Panc1 (cell line): ENCODE measurements at regions not wholly inside any gene's neighbourhood (a gene's known extent, or its start where the extent isn't known, plus 50 kb on each side); places are given as distances from the start of the nearest gene placed in this dataset.

ENCODE experiments used
- ATAC-seq: fragments of 200-7000 bp; cut with Tn5 transposase; 2 replicates; pipeline ENCODE4 v1.9.1; 2020; ENCODE audit warnings: mild to moderate bottlenecking, moderate library complexity
- BruUV-seq: library from RNA; stranded (reverse); fragments of 400-500 nt; replicated peaks from 2 replicates; lab custom pipeline; 2021; lab: Mats Ljungman, UMichigan
- CTCF ChIA-PET: fragments of 300-600 bp; sonication (Branson Sonifier 250); formaldehyde crosslinking; loops from one replicate; lab custom pipeline; 2022; ENCODE audit warnings: antibody characterized with exemption; lab: Charles Lee
- POLR2A ChIA-PET: fragments of 300-600 bp; sonication (Branson Sonifier 250); formaldehyde crosslinking; loops from one replicate; lab custom pipeline; 2022; ENCODE audit warnings: antibody characterized with exemption; lab: Charles Lee
- DNase-seq: peaks from one replicate; pipeline ENCODE4 v3.0.0-alpha.2; 2010; ENCODE audit warnings: low read depth, low spot score
- H3K27ac ChIP-seq: 2 replicates; pipeline ENCODE4 v1.5.1; 2011; ENCODE audit warnings: mild to moderate bottlenecking, low read length, inconsistent platforms
- H3K27me3 ChIP-seq: fragments of 200-500 bp; sonication (Bioruptor generic); 2 replicates; pipeline ENCODE4 v1.6.0; 2014; ENCODE audit warnings: low read length, inconsistent platforms; ENCODE audit not compliant: control insufficient read depth, insufficient read depth
- H3K36me3 ChIP-seq: fragments of 200-500 bp; sonication (Bioruptor generic); 2 replicates; pipeline ENCODE4 v1.5.1; 2014; ENCODE audit warnings: inconsistent platforms, mild to moderate bottlenecking, low read length, moderate library complexity; ENCODE audit not compliant: control insufficient read depth, insufficient read depth
- H3K4me1 ChIP-seq: 2 replicates; pipeline ENCODE4 v1.5.1; 2011; ENCODE audit warnings: inconsistent platforms, mild to moderate bottlenecking, low read length, moderate library complexity; ENCODE audit not compliant: control insufficient read depth, insufficient read depth
- H3K4me3 ChIP-seq, 2 experiments: 2 replicates each; pipeline ENCODE4 v1.5.1; 2011 to 2012; ENCODE audit warnings: low read depth in 2 of 2, low read length in 2 of 2, mild to moderate bottlenecking in 2 of 2, inconsistent platforms in 1 of 2, moderate library complexity in 1 of 2
- H3K9me3 ChIP-seq: fragments of 200-500 bp; sonication (Bioruptor generic); 2 replicates; pipeline ENCODE4 v1.5.1; 2014; ENCODE audit warnings: low read depth, mild to moderate bottlenecking, inconsistent platforms, low read length, moderate library complexity; ENCODE audit not compliant: control insufficient read depth, insufficient read depth
- POLR2AphosphoS5 ChIP-seq: IDR thresholded peaks from 2 replicates; pipeline ENCODE4 v1.6.1; 2012; ENCODE audit warnings: mild to moderate bottlenecking, low read depth, low read length, moderate library complexity
- REST ChIP-seq, 2 experiments: IDR thresholded peaks; 2 replicates each; pipeline ENCODE4 v1.6.1; 2011 to 2012; ENCODE audit warnings: low read depth in 2 of 2, control low read depth in 1 of 2, low read length in 1 of 2, mild to moderate bottlenecking in 1 of 2, moderate library complexity in 1 of 2; ENCODE audit not compliant: insufficient read depth in 1 of 2
- SIN3A ChIP-seq: IDR thresholded peaks from 2 replicates; pipeline ENCODE4 v1.6.1; 2012; ENCODE audit warnings: low read depth, mild to moderate bottlenecking, low read length, moderate library complexity, borderline replicate concordance; ENCODE audit not compliant: insufficient read depth
- TCF7L2 ChIP-seq: IDR thresholded peaks from 2 replicates; pipeline ENCODE4 v1.6.1; 2011; ENCODE audit warnings: mild to moderate bottlenecking, low read depth, low read length, inconsistent platforms
- in situ Hi-C: cut with HindIII; loops from 2 replicates; pipeline ENCODE4 v1.10.0; 2016; ENCODE audit warnings: low sequenced_read_pairs, low pct_unique_long_range_greater_than_20kb
- intact Hi-C: fragments of 100-400 bp; cut with micrococcal nuclease; formaldehyde crosslinking; loops from one replicate; pipeline ENCODE4 v1.10.0; 2022; ENCODE audit not compliant: unreplicated experiment
- TF ChIP-seq, protein P1 (sequence below): fragments of 450-650 bp; IDR thresholded peaks from 2 replicates; pipeline ENCODE4 v1.5.1; 2017; ENCODE audit warnings: mild to moderate bottlenecking

DNA sequence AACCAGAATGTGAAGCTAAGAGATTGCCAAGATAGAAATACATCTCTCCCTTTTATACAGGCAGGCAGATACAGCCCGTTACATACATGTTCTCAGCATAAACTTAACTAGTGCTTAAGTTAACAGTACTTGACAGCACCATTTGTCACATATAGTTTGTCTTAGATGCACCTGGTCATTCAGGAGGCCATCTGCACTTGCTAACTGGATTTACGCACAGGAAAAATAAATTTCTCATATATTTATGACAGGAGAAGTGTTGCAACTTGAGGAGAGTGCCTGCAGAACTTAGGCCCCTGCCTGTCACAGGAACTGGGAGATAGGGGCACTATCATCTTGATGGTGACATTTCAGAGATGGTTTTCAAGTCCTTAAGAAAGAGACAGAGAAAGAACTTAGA lies 1462.1 kb upstream of the CDH9 start:
- DNase-seq = no peak
- no peak overlapping the region for H3K27ac ChIP-seq
- intact Hi-C loops = no loop called here
- no peaks in the 10 kb centered on the region for H3K27me3 ChIP-seq
- ATAC-seq = no peak
- ChIA-PET CTCF (no interaction called here), POLR2A (no interaction called here)
- no TSS peak for BruUV-seq
- H3K4me1 ChIP-seq = no peaks in the 10 kb centered on the region
- in situ Hi-C loops = no loop called here
- TF ChIP-seq TCF7L2 = no peak
- no peak for TF ChIP-seq SIN3A
- TF ChIP-seq REST (IDR thresholded peaks at IDR 0.05; ENCODE audit: insufficient read depth in 1 of 2, low read depth in 2 of 2, low read length in 1 of 2) = no peak
- TF ChIP-seq, protein P1, sequence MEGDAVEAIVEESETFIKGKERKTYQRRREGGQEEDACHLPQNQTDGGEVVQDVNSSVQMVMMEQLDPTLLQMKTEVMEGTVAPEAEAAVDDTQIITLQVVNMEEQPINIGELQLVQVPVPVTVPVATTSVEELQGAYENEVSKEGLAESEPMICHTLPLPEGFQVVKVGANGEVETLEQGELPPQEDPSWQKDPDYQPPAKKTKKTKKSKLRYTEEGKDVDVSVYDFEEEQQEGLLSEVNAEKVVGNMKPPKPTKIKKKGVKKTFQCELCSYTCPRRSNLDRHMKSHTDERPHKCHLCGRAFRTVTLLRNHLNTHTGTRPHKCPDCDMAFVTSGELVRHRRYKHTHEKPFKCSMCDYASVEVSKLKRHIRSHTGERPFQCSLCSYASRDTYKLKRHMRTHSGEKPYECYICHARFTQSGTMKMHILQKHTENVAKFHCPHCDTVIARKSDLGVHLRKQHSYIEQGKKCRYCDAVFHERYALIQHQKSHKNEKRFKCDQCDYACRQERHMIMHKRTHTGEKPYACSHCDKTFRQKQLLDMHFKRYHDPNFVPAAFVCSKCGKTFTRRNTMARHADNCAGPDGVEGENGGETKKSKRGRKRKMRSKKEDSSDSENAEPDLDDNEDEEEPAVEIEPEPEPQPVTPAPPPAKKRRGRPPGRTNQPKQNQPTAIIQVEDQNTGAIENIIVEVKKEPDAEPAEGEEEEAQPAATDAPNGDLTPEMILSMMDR = no peak
- no peak for TF ChIP-seq POLR2AphosphoS5
- H3K4me3 ChIP-seq = no peak overlapping the region
- no peaks in the 10 kb centered on the region for H3K36me3 ChIP-seq
- no peaks in the 10 kb centered on the region for H3K9me3 ChIP-seq

GRCh38 chr5:28499766-28500290 lies 1461.4 kb upstream of the CDH9 start:
- POLR2A ChIA-PET = no interaction called here
- TF ChIP-seq TCF7L2 (no peak), POLR2AphosphoS5 (no peak), REST (IDR thresholded peaks at IDR 0.05; ENCODE audit: insufficient read depth in 1 of 2, low read depth in 2 of 2, low read length in 1 of 2) (no peak), SIN3A (no peak)
- TF ChIP-seq, protein P1 = no peak
- CTCF ChIA-PET = no interaction called here
- no peak for DNase-seq
- H3K27ac ChIP-seq = no peak overlapping the region
- in situ Hi-C loops = no loop called here
- no peaks in the 10 kb centered on the region for H3K36me3 ChIP-seq
- intact Hi-C loops = no loop called here
- no TSS peak for BruUV-seq
- H3K9me3 ChIP-seq = no peaks in the 10 kb centered on the region
- H3K27me3 ChIP-seq = no peaks in the 10 kb centered on the region
- H3K4me1 ChIP-seq = no peaks in the 10 kb centered on the region
- H3K4me3 ChIP-seq = no peak overlapping the region
- ATAC-seq = no peak
